GM18873 (cell line): ENCODE measurements at regions not wholly inside any gene's neighbourhood (a gene's known extent, or its start where the extent isn't known, plus 50 kb on each side); places are given as distances from the start of the nearest gene placed in this dataset.

Source experiments
- ATAC-seq: cut with Tn5 transposase; IDR thresholded peaks from one replicate; pipeline ENCODE4 v1.9.1; 2021; ENCODE audit warnings: mild to moderate bottlenecking, moderate library complexity, moderate number of reproducible peaks; ENCODE audit not compliant: unreplicated experiment, low FRiP score

DNA sequence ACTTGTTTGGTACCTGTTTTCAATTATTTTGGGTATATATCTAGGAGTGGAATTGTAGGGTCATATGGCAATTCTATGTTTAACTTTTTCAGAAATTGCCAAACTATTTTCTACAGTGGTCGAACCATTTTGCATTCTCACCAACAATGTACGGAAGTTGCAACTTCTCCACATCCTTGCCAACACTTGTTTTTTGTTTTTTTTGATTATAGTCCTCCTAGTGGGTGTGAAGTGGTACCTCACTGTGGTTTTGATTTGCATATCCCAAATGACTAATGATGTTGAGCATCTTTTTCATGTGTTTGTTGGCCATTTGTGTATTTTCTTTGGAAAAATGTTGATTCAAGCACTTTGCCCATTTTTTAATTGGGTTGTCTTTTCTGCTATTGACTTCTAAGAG, 122.1 kb downstream of the RPS24 start:
- no peak for ATAC-seq

DNA sequence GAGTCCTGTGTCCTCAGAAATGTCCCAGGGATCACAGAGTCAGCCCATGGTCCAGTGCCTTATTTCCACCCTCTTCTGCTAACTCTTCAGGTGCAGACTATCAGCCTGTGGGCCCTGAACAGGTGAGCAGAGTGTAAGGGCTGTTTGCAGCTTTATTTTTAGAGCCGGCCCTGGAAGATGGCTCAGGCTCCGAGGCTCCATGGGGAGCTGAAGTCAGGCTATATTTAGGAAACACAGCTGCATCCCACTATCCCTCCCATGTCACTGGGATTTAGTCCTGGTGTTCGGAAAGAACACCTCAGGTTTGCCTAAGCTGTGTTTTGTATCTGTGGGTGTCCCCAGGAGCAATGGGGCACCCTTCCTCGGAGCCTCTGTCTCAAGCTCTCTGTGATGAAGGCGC, 126.9 kb downstream of the RPS24 start:
- ATAC-seq, result no peak

DNA sequence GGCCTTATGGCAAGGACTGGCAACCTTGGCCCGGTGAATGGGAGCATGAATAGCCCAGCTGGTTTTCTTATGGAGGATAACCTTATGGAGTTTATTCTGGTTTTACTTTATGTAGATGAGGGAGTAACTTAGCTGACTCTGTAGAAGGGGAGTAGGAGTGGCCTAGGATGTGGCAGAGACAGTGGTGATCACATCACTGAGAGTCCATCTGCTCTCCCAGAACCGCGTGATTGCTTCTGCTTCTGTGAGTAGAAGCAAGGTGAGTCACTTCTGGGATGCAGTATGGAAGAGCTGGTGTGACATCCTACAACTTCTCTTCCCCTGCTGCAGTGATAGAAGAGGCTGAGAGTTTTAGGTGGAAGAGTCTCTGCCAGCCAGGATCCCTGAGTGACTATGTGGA, 129.2 kb downstream of the RPS24 start:
- ATAC-seq, result no peak

DNA sequence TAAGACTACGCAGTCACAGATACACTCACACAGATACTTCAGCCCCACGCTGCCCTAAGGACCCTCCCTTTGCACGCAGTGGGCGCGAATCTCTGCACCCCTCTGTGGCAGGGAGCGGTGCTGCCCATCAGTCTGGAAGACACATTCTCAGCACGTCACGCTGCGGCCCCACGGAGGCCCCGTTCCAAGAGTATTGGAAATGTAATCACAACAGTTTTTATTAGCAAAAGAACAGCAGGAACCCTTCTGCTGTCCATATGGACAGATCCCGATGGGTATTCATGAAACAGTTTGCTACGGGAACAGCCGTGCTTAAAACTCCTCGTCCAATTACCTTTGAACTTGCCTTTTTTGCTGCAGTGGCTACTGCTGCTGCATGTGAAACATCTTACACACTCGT, 131.0 kb downstream of the RPS24 start:
- ATAC-seq, result no peak

GRCh38 chr10:78165172-78165571, 131.5 kb downstream of the RPS24 start:
- no peak for ATAC-seq

GRCh38 chr10:78165617-78166016, 132.0 kb downstream of the RPS24 start:
- ATAC-seq, result no peak

DNA sequence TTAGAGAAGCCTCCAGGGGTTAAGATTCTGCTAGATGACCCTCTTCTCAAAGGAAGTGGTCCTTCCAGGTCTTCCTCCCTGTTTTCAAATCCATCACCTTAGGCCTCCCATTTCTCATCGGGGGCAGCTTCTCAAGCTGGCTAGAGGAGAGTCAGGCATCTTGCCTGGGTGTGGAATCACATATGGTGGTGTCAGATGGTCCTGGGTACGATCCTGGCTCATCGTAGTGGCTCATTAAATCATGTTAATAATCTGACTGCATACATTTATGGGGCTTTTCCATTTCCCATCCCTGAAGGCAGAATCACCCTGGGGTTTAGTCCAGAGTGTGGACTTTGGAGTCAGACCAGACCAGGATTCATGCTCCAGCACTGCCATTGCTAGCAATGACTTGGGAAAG, 132.6 kb downstream of the RPS24 start:
- no peak for ATAC-seq

DNA sequence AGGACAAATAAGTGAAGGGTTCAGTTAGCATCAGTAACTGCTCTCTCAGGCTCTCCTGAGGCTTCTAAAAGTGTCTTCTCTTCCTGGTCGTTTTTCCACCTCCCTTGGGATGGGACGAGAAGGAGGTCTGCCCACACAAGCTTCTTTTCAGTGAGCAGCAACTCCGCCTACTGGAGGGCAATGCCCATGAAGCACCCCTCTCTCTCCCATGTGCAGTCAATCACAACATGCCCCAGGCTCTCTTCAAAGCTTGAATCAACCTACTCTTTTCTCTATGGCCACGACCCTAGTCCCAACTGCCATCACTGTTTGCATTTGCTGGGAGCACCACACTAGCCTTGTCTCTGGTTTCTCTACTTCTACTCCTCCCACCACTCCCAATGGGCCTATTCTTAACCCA, 135.6 kb downstream of the RPS24 start:
- ATAC-seq, result no peak

DNA sequence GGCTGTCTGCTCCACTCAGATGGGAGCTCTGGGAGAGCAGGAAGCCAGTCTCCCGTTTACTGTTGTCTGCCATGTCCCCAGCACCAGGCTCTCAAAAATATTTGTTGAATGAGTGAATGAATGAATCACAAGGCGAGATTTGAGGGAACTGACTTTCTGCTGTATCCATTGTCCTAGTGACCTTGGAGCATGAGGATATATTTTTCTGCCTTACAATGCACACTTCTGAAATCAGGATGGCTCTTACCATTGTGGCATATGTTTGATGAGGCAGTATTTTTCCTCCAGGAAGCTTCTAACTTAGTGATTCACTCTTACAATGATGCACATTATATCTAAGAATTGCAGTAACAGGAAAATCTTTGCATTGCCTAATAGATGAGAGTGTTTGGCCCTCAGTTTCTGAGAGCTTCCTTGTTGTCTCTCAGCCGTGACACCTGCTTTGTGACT, 136.4 kb downstream of the RPS24 start:
- ATAC-seq, result no peak

- no peak for ATAC-seq
Observed at GRCh38 chr10:78171633-78172400, 138.2 kb downstream of the RPS24 start.

DNA sequence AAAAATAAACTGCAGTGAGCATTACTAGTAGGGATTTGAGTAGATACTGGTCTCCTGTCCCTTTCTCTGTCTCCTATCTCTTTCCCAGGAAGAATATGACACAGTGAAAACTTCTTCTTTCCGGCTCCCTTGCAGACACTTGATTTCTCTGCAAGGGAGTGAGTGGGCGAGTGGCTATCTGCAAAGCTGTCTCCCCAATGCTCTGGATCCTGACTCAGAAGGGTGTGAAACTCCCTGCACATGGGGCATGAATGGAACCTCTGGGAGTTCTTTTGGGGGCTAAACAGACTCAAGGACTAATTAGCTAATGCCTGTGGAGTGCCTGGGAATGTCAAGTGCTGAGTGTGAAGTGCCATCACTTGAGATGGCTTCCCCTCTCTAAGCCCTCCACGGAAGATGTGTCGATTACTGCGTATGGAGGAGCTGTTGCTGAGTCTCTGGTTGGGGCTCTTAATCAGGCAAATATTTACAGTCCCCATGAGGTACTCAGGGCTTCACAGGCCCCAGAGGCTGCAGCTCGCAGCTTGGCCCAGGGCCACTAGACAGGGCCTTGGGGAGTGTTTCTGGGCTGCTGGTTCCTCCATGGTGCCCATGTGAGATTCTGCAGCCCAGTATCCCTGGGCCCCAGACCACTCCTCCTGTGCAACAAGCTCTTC, 139.8 kb downstream of the RPS24 start:
- no peak for ATAC-seq

DNA sequence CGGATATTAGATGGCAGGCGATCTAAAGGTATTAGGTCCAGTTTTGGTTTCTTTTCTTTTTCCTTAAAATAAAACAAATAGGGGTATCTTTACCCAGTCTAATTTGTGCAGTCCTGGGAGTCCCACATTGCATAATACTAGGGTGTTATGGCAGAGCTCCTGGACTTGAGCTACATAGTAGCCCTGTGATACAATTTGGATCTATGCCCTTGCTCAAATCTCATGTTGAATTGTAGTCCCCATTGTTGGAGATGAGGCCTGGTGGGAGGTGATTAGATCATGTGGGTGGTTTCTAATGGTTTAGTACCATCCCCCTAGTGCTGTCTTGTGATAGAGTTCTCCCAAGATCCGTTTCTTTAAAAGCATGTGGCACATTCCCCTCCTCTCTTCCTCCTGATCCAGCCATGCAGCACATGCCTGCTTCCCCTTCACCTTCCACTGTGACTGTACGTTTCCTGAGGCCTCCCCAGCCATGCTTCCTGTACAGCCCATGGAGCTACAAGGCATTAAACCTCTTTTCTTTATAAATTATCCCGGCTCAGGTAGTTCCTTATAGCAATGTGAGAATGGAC, 141.9 kb downstream of the RPS24 start:
- ATAC-seq, result no peak

GRCh38 chr10:78176320-78177317, 143.0 kb downstream of the RPS24 start:
- no peak for ATAC-seq

GRCh38 chr10:78177491-78178185, 144.0 kb downstream of the RPS24 start:
- ATAC-seq, result no peak

DNA sequence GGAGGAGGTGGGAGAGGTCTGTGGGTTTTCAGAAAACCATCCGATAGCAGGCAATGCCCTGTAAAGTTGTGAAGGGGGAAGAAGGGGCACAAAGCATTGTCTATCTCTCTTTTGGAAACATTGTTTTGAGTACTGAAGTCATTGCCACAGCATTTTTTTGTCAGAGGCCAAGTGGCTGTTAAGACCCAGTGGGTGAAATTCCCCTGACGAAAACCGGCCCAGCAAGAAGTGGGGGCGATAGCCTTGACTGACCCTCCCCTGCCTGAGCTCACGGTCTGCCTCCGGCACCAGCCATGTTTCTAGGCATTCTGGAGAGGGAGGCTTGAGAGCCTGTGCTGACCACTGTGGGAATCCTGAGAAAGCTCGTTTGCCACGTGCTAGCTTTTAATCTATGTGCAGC, 144.7 kb downstream of the RPS24 start:
- no peak for ATAC-seq

GRCh38 chr10:78178940-78179339, 145.3 kb downstream of the RPS24 start:
- no peak for ATAC-seq

DNA sequence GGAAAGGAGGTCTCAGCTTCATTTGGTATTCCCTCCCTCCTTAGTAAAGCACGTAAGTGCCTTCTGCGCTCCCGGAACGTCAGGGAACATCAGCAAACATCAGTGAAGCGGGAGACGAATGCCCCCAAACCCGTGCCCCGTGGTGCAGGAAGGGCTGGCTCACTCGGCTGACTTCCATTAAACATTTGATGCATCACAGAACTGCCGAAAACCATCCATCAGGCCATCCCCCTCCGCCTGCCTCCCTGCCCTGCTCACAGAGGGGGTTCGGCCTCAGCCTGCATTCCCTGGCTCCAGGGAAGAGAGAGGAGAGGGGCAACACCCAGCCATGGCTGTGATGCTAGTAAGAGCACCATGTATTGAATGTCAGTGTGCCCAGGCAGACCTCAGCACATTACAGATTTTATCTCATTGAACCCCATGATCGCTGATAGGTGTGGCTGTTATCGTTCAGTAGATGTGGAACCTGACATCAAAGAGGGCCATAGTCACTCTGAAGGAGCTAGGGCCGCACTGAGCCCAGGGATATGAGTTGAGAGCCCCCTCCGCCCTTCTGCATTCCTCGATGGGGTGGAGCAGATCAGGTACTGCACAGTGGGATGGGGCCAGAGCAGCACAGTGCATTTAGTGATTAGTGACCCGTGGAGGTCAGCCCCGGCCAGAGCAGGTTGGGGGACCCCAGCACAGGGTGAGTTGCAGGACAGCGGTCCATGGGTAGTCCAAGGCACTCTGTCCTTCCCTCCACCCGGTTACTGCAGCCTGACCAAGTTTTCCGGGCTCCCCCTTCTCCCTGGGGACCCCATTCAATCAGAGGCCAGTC, 146.4 kb downstream of the RPS24 start:
- no peak for ATAC-seq

GRCh38 chr10:78181381-78182055, 147.9 kb downstream of the RPS24 start:
- no peak for ATAC-seq

DNA sequence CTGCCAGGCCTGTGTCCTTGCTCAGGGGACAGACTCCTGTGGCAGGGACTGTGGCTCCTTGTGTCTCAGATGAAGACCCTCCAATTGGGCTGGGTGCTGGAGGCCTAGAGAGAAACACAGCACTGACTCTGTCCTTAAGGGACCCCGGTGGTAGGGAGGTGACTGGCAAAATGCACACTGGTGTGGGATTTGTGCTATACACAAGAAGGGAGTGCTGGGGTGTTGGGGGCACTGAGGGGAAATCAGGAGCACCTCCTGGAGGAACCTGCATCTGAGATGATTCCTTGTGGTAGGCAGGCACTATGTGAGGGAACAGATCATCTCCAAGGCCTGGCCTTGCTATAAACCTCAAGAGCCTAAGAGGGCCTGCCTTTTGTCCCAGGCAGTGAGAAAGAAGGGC, 149.2 kb downstream of the RPS24 start:
- ATAC-seq, result no peak
